AG09319 (cell line): ENCODE measurements at regions not wholly inside any gene's neighbourhood (a gene's known extent, or its start where the extent isn't known, plus 50 kb on each side); places are given as distances from the start of the nearest gene placed in this dataset.
"Not testable (repeated sequence)": the region's sequence is repeated elsewhere in the genome, so short reads cannot be mapped to it uniquely, and the experiment has no call there.

Experiments
- DNase-seq: peaks from one replicate; pipeline ENCODE4 v3.0.0-alpha.2; 2010; ENCODE audit warnings: low read depth; ENCODE audit errors: extremely low read depth
- TF ChIP-seq, protein P1 (sequence below): IDR thresholded peaks from 2 replicates; pipeline ENCODE4 v1.5.1; 2011; ENCODE audit warnings: low read depth, mild to moderate bottlenecking, inconsistent platforms, low read length, moderate library complexity

DNA sequence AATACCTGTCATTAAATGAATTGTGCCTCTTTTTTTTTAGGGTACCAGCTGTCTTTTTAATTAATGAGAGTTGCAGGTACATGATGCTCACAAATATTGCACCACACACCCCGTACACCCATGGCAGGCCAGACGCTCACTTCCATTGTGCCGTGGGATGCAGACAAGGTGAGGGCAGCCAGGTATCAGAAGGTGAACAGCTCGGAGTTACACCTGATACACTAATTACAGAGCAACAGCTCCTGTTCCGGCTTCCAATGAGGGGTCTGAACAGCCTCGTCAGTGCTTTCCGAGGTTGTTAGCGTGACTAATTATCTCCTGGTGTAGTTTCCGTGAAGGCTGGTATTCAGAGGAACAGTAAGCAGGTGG, 442.8 kb downstream of the ZNF516 start:
- no peak for DNase-seq
- TF ChIP-seq, protein P1, sequence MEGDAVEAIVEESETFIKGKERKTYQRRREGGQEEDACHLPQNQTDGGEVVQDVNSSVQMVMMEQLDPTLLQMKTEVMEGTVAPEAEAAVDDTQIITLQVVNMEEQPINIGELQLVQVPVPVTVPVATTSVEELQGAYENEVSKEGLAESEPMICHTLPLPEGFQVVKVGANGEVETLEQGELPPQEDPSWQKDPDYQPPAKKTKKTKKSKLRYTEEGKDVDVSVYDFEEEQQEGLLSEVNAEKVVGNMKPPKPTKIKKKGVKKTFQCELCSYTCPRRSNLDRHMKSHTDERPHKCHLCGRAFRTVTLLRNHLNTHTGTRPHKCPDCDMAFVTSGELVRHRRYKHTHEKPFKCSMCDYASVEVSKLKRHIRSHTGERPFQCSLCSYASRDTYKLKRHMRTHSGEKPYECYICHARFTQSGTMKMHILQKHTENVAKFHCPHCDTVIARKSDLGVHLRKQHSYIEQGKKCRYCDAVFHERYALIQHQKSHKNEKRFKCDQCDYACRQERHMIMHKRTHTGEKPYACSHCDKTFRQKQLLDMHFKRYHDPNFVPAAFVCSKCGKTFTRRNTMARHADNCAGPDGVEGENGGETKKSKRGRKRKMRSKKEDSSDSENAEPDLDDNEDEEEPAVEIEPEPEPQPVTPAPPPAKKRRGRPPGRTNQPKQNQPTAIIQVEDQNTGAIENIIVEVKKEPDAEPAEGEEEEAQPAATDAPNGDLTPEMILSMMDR = no peak

DNA sequence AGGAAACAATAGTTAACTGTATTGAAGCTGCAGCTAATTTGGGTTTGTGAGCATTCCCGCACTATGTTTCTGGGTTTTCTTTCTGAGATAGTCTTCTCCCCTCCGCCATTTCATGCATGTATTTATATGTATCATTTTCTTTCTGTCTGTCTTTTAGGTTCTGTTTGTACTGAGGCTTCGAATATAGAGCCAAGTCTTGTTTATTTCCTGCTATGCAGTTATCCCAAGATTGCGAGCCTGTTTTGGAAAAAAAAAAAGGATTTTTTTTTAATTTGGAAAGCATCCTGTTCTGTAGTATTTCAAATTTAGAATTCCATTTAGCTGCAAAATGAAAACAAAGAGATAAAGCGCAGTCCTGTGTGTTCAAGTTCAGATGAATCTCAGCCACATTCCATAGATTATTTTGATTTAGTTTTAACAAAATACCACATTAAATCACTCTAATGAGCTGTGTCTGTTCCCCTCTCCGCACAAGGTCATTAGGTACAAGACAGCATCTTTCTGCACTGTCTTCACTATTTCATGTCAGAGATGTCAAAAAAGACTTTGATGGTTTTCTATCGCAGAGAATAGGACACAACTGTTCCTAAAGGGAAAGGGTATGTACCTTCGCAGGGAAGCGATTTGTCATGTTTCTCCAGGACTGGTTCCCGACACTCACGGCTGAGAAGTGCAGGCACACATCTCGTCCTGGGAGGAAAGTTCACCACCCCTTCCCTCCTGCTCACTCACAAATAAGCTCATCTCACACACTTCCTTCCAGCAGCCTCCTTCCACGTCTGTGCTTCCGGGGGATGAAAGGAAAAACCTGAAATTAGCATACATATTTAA, 443.4 kb downstream of the ZNF516 start:
- TF ChIP-seq, protein P1 = no peak
- no peak for DNase-seq

DNA sequence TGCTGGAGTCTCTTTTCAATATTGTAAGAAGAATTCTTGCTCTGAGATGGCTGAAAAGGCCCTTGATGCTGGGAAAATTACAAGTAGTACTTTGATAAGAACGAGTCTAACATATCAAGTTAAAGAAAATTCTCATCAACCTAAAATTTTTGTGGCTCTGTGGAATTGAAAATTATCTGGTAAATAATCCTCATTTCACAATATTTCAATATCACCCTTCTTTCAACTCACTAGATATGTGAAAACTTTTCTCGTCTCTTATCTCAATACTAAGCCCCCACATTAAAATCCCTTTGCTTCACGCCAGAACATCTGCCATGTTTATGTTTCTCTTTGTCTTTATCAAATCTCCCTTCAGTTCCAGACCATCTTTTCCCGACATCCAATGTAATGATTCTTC, 448.8 kb downstream of the ZNF516 start:
- TF ChIP-seq, protein P1 = no peak
- DNase-seq = no peak

DNA sequence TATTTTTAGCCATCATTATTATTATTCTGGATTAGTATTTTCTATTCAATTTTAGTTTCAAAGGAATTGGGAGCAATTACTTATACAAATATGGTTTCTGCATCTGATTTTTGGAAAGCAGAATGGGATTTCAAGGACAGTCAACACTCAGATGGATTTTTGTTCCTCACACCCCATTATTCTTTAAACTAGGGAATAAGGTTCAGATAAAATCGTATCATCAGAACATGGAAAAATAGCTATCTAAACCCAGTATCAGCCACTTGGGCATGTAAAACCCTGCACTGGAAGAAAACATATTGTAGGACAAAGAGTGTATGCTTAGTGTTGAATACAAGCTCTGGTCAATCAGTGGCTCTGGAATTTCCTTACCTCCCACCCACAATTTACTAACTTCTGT, 452.5 kb downstream of the ZNF516 start:
- TF ChIP-seq, protein P1 = no peak

DNA sequence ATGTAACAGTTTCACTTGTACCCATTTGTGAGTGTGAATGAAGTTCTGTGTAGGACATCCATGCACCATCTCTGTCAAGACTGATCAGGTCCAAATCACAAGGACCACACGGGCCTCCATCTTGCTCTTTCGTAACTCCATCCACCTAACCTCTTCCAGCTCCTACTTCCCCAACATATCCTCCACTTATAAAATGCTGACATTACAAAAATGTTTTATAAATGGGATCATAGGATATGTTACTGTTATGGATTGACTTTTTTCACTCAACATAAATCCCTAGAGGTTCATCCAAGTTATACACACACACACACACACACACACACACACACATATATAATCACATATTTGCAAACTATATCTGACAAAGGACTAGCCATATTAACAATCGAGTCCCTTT, 476.8 kb downstream of the ZNF516 start:
- DNase-seq = no peak
- TF ChIP-seq, protein P1 = no peak

More for the DNA sequence above, 452.5 kb downstream of the ZNF516 start:
- no peak for DNase-seq

DNA sequence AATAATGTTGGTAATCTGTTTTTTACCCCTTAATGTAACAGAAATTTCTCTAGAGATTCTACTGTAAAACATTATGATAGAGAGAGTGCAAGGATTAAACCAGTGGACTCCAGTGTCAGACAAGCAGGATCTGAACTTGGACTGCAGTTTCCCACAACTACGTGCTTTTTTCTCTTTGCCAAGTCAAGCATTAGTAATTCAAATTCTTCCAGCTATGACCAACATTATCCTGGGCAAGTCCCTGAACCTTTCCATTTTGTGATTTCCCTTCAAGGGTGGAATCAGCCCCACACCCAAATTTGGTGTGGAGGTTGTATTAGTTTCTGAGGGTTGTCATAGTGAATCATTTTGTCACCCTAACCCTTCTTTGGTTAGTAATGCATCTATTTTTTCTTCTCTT, 482.0 kb downstream of the ZNF516 start:
- TF ChIP-seq, protein P1 = no peak
- DNase-seq = no peak

DNA sequence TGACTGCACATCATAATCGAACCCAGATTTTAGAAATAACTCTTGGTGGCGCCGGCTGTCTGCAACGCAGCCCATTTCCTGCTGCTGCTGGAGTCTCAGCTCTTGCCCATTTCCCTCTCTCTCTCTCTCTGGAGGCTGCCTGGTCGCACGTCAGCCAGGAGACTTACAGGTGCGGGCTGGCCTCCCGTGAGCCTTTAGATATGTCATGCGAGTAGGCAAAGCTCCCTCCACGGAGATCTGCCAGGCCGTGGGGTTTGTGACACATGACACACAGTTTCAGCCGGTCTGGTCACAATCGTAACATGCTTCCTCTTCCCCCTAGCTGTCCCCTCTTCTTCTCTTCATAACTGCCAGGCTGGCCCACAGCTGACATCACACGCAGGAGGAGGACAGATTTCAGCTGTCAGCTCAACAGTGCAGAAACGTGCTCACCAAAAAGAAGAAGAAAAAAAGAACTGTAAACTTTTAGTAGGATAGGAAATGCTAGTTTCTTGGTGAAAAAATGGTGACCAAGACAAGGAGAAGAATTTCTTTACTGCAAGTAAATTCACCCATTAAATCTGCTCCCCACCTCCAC, 489.3 kb downstream of the ZNF516 start:
- TF ChIP-seq, protein P1 = no peak
- no peak for DNase-seq

DNA sequence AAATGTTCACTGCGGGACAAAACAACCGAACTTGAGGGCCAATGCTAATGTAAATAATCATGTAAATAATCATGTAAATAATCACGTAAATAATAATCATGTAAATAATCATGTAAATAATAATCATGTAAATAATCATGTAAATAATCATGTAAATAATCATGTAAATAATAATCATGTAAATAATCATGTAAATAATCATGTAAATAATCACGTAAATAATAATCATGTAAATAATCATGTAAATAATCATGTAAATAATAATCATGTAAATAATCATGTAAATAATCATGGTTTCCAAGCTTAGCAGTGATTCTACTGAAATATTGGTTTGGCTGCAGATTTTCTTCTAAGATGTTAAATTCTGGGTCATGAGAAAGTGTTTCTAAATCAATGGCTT, 507.1 kb downstream of the ZNF516 start:
- DNase-seq = not testable (repeated sequence)
